ENCODE measurements at regions not wholly inside any gene's neighbourhood (a gene's known extent, or its start where the extent isn't known, plus 50 kb on each side); places are given as distances from the start of the nearest gene placed in this dataset.

GRCh38 chr13:53856573-53857195, 828.1 kb downstream of the OLFM4 start:
- no peaks in the 10 kb centered on the region for H3K79me2 ChIP-seq
- H3K36me3 ChIP-seq (ENCODE audit: control insufficient read depth, insufficient read depth, low read length) = no peaks in the 10 kb centered on the region

GRCh38 chr13:53863520-53863919, 834.9 kb downstream of the OLFM4 start:
- H3K27me3 ChIP-seq (ENCODE audit: control insufficient read depth, insufficient read depth, low read length) = no peaks in the 10 kb centered on the region
- H3K27ac ChIP-seq = no peak overlapping the region
- no peak overlapping the region for H2AFZ ChIP-seq
- no peak overlapping the region for H3K4me3 ChIP-seq (ENCODE audit: low read depth, low read length)
- H3K4me2 ChIP-seq (ENCODE audit: low read length) = no peak overlapping the region
- H3K9me3 ChIP-seq (ENCODE audit: control insufficient read depth, low read length) = no peaks in the 10 kb centered on the region
- H3K4me1 ChIP-seq = no peaks in the 10 kb centered on the region
- no peak overlapping the region for H3K9ac ChIP-seq
- no peaks in the 10 kb centered on the region for H3K79me2 ChIP-seq
- no peaks in the 10 kb centered on the region for H3K36me3 ChIP-seq (ENCODE audit: control insufficient read depth, insufficient read depth, low read length)
- no peak for TF ChIP-seq CTCF (IDR thresholded peaks at IDR 0.05)

More at GRCh38 chr13:53856573-53857195, 828.1 kb downstream of the OLFM4 start:
- Histone ChIP-seq H3K4me2 (ENCODE audit: low read length) (no peak overlapping the region), H3K4me1 (no peaks in the 10 kb centered on the region), H3K9me3 (ENCODE audit: control insufficient read depth, low read length) (no peaks in the 10 kb centered on the region), H3K27ac (no peak overlapping the region), H3K27me3 (ENCODE audit: control insufficient read depth, insufficient read depth, low read length) (no peaks in the 10 kb centered on the region), H2AFZ (no peak overlapping the region), H3K4me3 (ENCODE audit: low read depth, low read length) (no peak overlapping the region), H3K9ac (no peak overlapping the region)
- no peak for TF ChIP-seq CTCF (IDR thresholded peaks at IDR 0.05)

GRCh38 chr13:53873558-53873957, 844.9 kb downstream of the OLFM4 start:
- Histone ChIP-seq H3K79me2 (no peaks in the 10 kb centered on the region), H3K27me3 (ENCODE audit: control insufficient read depth, insufficient read depth, low read length) (no peaks in the 10 kb centered on the region), H3K36me3 (ENCODE audit: control insufficient read depth, insufficient read depth, low read length) (no peaks in the 10 kb centered on the region), H3K9ac (no peak overlapping the region), H3K9me3 (ENCODE audit: control insufficient read depth, low read length) (no peaks in the 10 kb centered on the region), H3K4me1 (no peaks in the 10 kb centered on the region), H3K4me3 (ENCODE audit: low read depth, low read length) (no peak overlapping the region), H3K4me2 (ENCODE audit: low read length) (no peak overlapping the region), H2AFZ (no peak overlapping the region), H3K27ac (no peak overlapping the region)
- TF ChIP-seq CTCF (IDR thresholded peaks at IDR 0.05) = no peak

GRCh38 chr13:53878861-53879260, 850.2 kb downstream of the OLFM4 start:
- Histone ChIP-seq H3K79me2 (no peaks in the 10 kb centered on the region), H3K27me3 (ENCODE audit: control insufficient read depth, insufficient read depth, low read length) (no peaks in the 10 kb centered on the region), H3K27ac (no peak overlapping the region), H3K4me2 (ENCODE audit: low read length) (no peak overlapping the region), H3K36me3 (ENCODE audit: control insufficient read depth, insufficient read depth, low read length) (no peaks in the 10 kb centered on the region), H3K9ac (no peak overlapping the region), H2AFZ (no peak overlapping the region), H3K4me3 (ENCODE audit: low read depth, low read length) (no peak overlapping the region), H3K4me1 (no peaks in the 10 kb centered on the region), H3K9me3 (ENCODE audit: control insufficient read depth, low read length) (no peaks in the 10 kb centered on the region)
- no peak for TF ChIP-seq CTCF (IDR thresholded peaks at IDR 0.05)

- Histone ChIP-seq H3K27ac (no peak overlapping the region), H3K4me2 (ENCODE audit: low read length) (no peak overlapping the region), H3K4me3 (ENCODE audit: low read depth, low read length) (no peak overlapping the region), H3K36me3 (ENCODE audit: control insufficient read depth, insufficient read depth, low read length) (no peaks in the 10 kb centered on the region), H3K27me3 (ENCODE audit: control insufficient read depth, insufficient read depth, low read length) (no peaks in the 10 kb centered on the region), H3K79me2 (no peaks in the 10 kb centered on the region), H2AFZ (no peak overlapping the region), H3K4me1 (no peaks in the 10 kb centered on the region), H3K9me3 (ENCODE audit: control insufficient read depth, low read length) (no peaks in the 10 kb centered on the region), H3K9ac (no peak overlapping the region)
- TF ChIP-seq CTCF (IDR thresholded peaks at IDR 0.05) = no peak
Measured at GRCh38 chr13:53885997-53886396, 857.4 kb downstream of the OLFM4 start.
